Testis (tissue), 2 donors: ENCODE measurements at regions not wholly inside any gene's neighbourhood (a gene's known extent, or its start where the extent isn't known, plus 50 kb on each side); places are given as distances from the start of the nearest gene placed in this dataset.

ENCODE experiments used
- CTCF ChIP-seq, 3 experiments: fragments of 450-650 bp in 2 of 3; fragments of 200-600 bp in 1 of 3; sonication (generic) in 1 of 3; IDR thresholded peaks; one replicate each; pipeline ENCODE4 v1.5.1; 2016 to 2019; ENCODE audit warnings: antibody characterized with exemption in 3 of 3, mild to moderate bottlenecking in 2 of 3, moderate library complexity in 1 of 3
- POLR2A ChIP-seq: fragments of 450-650 bp; IDR thresholded peaks from one replicate; pipeline ENCODE4 v1.6.1; 2017; ENCODE audit warnings: antibody characterized with exemption, mild to moderate bottlenecking, moderate library complexity

GRCh38 chr19:30696514-30696913 lies 324.3 kb downstream of the ZNF536 start:
- TF ChIP-seq CTCF (IDR thresholded peaks at IDR 0.05) (peak in 1 of 3 experiments; percentile 14), POLR2A (no peak)
